ENCODE measurements at regions not wholly inside any gene's neighbourhood (a gene's known extent, or its start where the extent isn't known, plus 50 kb on each side); places are given as distances from the start of the nearest gene placed in this dataset.
A peak's percentile ranks its signal among the peaks of the same experiment; 100 is the strongest.
"Not testable (repeated sequence)": the region's sequence is repeated elsewhere in the genome, so short reads cannot be mapped to it uniquely, and the experiment has no call there.

GRCh38 chr14:25537846-25538455 lies 488.0 kb upstream of the STXBP6 start:
- DNase-seq, result peak; percentile 42

- no peak for DNase-seq
These were observed 476.3 kb upstream of the STXBP6 start for GRCh38 chr14:25526290-25526689.

DNA sequence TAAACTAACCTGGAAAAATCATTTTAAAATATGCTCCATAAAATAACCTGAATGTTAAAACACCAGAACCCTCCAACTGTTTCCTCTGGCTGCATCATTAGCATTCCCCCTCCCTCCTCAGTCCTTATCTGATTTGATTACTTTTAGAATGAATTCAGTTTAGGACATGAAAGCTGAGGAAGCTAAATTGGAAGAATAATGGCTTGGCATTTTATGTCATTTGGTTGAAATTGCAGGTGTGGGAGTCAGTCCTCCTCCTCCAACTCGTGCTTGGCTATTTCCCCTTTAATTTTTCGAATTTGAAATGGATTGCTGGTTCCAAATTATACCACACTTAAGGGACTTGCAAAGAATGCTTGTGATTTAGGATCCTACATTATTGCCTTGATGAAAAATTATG lies 473.0 kb upstream of the STXBP6 start:
- DNase-seq, result no peak

DNA sequence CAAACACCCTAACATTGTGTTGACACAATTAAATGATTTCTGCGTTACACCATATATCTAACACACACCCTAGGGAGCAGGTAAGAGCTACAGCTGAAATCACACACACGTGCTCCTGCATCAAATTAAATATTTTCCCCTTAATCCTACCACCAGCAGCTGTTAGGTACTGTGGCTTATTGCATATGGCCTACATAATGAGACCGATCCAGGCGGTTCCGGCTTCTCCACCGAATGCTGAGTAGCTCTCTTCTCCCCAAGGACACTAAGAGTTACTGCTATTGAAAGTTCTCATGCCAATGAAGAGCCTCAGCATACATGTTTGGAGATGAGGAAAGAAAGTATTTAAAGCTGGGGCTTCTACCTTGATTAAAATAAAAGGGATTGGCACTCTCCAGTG lies 472.2 kb upstream of the STXBP6 start:
- DNase-seq, result peak; percentile 50

DNA sequence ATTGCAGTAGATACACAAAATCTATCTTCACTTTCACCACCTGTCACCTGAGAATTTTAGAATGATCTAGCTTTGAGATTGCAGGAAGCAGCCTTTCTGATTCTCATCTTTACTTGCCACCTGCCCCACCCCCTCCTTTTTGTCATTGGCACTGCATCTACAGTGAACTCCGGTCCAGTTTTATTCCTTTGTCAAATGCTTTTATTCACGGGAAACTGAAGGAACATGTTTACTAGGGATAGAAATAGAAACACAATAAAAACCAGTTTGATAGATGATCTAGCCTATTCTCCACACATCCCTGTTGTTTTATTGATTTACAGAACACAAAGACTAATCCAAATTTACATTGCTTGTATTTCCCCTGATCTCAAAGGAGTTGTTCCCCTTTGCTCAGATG lies 471.7 kb upstream of the STXBP6 start:
- DNase-seq, result peak; percentile 55

DNA sequence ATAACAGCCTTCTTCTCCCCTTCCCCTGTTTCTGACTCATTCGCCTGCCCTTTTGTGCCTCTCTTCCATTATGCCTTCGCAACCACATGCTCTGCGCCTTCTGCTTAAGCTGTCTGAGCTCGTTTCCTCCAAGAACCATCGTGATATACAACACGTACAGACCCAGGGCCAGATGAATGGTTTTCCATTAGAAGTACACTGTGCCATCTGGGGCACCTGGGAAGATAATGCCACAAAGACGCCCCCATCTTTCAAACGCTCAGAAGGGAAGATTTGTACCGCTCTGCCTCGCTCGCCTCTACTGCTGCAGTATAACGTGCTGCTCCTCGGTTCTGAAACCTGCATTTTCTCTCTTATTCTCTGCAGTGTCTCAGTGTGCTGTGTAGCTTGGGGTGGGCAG lies 470.9 kb upstream of the STXBP6 start:
- no peak for DNase-seq

DNA sequence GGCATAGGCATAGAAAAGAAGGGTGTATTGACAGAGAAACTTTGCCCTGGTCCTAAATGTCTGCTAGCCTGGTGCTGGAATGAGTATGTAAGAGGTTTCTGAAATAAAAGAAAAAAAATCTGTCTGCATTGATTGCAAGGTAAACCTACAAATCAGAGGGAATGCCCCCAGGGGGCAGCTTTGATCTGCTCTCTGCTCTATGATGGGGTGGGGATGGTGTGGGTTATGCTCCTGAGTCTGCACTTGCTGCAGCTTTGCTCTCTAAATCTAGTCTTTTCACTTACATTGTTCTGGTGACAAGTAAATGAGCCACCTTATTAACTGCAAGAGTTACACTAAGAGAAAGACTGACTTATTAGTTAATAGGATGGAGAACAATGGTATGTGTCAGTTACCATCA lies 468.4 kb upstream of the STXBP6 start:
- no peak for DNase-seq

- DNase-seq, result peak; percentile 26
These were observed 466.9 kb upstream of the STXBP6 start for GRCh38 chr14:25516838-25517237.

GRCh38 chr14:25508845-25509244 lies 458.9 kb upstream of the STXBP6 start:
- no peak for DNase-seq

DNA sequence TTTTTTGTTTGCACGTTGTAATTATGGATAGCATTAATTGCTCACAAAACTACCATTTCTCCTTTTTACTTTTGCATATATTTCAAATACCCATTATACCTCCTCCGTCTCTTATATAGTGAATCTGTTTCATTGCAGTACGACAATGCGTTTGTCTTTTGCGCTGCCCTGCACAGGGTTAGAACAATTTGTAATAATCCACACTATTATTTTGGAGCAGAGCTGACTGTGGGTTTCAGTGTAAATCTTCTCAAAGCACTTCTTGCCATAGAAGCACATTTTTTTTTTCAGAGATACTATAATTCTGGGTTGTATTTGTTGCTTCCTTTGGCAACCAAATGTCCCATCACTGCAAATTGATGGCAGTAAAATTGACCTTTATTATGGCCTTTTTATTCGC lies 451.8 kb upstream of the STXBP6 start:
- DNase-seq, result no peak

GRCh38 chr14:25488961-25489360 lies 439.0 kb upstream of the STXBP6 start:
- no peak for DNase-seq

DNA sequence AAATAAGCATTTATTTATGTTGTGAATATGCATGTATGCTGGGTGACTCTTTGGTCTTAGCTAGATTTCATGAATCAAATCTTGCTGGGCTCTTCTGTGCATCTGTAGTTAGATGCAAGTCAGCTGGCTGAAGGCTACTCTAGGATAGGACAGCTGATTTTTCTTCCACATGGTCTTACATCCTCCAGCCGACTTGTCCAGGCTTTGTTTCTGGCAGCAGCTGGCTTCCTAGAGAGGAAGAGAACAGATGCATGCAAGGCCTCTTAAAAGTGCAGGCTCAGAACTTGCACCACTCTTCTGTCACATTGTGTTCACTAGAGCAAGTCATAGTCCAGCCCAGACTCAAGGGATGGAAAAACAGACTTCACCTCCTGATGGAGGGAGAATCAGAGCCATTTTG lies 435.4 kb upstream of the STXBP6 start:
- no peak for DNase-seq

DNA sequence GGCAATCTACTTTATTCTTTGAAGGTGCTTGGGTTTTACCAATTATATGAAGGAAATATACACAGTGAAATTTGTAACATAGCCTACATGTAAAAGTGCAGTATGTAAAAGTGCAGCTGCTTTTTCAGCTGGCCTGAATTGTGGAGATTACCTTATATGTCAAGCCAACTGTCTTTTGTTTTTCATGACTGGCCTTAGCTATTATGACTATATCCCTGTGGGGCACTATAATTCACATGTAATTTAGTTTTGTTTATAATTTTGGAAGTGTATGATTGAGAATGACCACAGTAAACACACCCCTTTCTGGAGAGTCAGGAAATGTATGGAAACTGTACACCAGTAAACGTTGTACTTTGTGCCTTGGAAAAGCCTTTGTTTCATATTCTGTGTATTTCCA lies 435.0 kb upstream of the STXBP6 start:
- DNase-seq, result no peak

- peak; percentile 35 for DNase-seq
These were observed 434.3 kb upstream of the STXBP6 start for GRCh38 chr14:25484235-25484634.

GRCh38 chr14:25477316-25478098 lies 427.6 kb upstream of the STXBP6 start:
- no peak for DNase-seq

DNA sequence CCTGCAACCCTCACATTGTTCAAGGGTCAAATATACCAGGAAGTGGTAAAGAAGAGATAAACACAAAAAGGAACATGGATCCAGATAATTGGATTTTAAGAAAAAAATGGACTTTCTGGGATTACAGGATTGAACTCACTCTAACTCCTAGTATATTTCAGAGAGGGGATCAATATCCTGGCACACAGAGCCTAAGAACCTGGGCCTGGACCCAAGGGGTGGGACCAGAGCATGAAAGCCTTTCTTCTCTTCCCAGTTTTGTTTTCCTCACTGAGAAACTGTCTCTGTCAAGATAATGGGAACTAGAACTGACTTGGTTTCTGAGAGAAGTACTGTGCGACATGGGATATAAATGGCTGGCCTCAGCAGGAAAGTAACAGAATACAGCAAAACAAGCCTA lies 422.8 kb upstream of the STXBP6 start:
- no peak for DNase-seq

DNA sequence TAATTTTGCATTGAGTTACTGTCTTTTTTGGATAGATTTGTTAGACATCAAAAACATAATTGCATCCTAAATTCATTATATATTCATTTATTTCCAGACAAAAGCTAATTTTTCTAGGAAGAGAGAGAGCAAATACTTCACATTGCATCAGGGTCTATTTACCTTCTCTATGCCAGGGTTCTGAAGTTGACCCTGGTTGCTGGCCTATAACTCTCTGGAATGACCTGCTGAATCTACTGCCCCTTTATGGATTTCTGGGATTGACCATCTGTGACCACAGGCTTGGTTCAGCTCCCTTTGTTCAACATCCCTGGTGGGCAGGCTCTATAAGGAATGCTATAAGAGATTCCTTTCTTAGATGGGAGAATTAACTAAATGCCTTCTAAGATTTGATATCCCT lies 414.8 kb upstream of the STXBP6 start:
- DNase-seq, result no peak

DNA sequence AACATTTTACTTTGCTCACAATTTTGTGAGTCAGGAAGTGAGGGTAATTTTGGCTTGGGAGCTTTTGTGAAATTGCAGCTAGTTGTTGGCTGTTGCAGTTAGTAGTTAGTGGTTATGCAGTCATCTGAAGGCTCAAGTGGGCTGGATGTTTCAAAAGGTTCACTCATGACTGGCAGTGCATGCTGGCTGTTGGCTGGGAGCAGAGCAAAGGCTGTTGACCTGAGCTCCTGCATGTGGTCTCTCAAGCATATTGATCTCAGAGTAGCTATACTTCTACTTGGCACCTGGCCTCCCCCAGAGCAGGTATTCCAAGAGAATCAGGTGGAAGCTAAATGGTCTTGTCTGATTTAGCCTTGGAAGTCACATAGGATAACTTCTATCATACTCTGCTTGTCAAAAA lies 414.1 kb upstream of the STXBP6 start:
- DNase-seq, result no peak

DNA sequence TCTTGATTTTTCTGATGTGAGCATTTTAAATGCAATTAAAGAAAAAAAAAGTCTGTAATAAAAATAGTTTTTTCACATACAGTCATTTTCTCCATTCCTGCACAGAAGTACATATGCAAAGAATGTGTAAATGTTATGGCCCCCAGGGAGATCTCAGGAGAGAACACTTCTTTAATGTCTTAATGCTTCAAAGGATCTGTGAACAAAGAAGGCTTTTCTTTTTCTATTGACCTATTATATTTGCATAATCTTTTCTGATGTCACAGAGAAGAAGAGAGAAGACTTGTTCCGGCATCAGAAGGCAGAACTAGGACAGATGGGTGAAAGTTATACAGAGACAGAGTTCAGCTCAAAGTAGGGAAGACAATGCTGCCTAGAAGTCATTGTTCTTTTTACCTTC lies 413.5 kb upstream of the STXBP6 start:
- DNase-seq, result no peak

GRCh38 chr14:25461780-25462179 lies 411.8 kb upstream of the STXBP6 start:
- no peak for DNase-seq

- no peak for DNase-seq
These were observed 394.4 kb upstream of the STXBP6 start for GRCh38 chr14:25444381-25444780.

GRCh38 chr14:25440382-25440781 lies 390.4 kb upstream of the STXBP6 start:
- not testable (repeated sequence) for DNase-seq

DNA sequence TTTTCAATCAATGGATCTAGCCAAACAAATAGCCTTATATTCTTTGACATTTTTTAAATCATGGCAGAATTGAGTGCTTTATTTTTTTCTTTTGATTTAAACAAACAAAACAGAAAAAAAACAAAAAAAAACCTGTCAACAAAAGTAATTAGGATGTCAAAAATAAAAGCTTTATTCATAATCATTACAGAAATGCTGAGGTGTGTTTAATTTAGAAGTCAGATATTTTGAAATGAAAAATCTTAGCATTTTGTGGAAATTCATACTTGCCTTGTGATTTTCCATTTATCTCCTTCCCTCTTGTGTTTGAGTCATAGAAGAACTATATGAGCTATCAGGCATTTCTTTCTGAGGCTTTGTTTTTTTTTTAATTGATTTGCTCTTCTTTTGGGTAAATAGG lies 387.0 kb upstream of the STXBP6 start:
- DNase-seq, result no peak

DNA sequence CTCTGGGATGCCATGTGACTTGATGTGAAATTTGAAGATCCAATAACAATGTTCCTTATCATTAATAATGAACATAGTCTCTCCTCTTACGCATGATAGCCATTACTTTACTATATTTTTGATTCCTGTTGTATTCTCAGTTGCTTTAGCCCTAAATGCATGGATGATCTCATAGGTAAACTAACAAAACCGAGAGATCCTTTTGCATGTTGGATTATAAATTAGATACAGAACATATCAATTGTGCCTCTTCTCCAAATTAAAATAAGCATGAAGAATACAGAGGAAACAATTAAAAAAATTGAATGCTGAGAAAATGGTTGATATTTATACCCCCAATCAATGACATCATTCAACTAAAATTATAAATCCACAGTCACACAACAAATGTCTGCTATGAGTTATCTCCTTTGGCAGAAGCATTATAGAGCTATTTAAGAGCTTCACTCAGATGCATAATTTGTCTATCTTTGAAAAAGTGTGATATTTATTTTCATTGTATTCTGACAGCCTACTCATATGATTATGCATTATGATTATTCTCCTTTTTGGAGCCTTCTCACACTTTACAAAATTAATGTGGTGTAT lies 386.4 kb upstream of the STXBP6 start:
- no peak for DNase-seq

All from DMS153 (cell line).